ENCODE measurements at regions not wholly inside any gene's neighbourhood (a gene's known extent, or its start where the extent isn't known, plus 50 kb on each side); places are given as distances from the start of the nearest gene placed in this dataset.

GRCh38 chr17:53900951-53901350, 78.2 kb downstream of the KIF2B start:
- TF ChIP-seq GTF2F1 (IDR thresholded peaks at IDR 0.05; ENCODE audit: borderline replicate concordance, low read depth, low read length) (no peak), CTCF (IDR thresholded peaks at IDR 0.05; ENCODE audit: control extremely low read depth in 1 of 3, insufficient read depth in 1 of 3, low read depth in 1 of 3, low read length in 3 of 3) (no peak), EZH2 (IDR thresholded peaks at IDR 0.05; ENCODE audit: low read depth, low read length, severe bottlenecking) (no peak), CEBPB (IDR thresholded peaks at IDR 0.05; ENCODE audit: low read depth, low read length) (no peak), TEAD4 (IDR thresholded peaks at IDR 0.05; ENCODE audit: low read depth, low read length) (no peak), NRF1 (IDR thresholded peaks at IDR 0.05; ENCODE audit: low read depth, low read length) (no peak), SRF (IDR thresholded peaks at IDR 0.05; ENCODE audit: low read depth, low read length) (no peak), ATF3 (IDR thresholded peaks at IDR 0.05; ENCODE audit: insufficient read depth, low read depth, low read length) (no peak), KDM5A (IDR thresholded peaks at IDR 0.05; ENCODE audit: low read length) (no peak)
